NCI-H1105 (cell line): ENCODE measurements at regions not wholly inside any gene's neighbourhood (a gene's known extent, or its start where the extent isn't known, plus 50 kb on each side); places are given as distances from the start of the nearest gene placed in this dataset.

Experiments used
- DNase-seq: peaks from one replicate; lab custom pipeline; 2025; lab: John Stamatoyannopoulos, UW

GRCh38 chr16:77553130-77553529 is 118.3 kb upstream of the ADAMTS18 start:
- no peak for DNase-seq

- no peak for DNase-seq
Measured at GRCh38 chr16:77555126-77555525, 120.3 kb upstream of the ADAMTS18 start.

GRCh38 chr16:77555791-77556190 is 121.0 kb upstream of the ADAMTS18 start:
- DNase-seq = no peak

- DNase-seq = no peak
Measured at GRCh38 chr16:77556201-77556873, 121.5 kb upstream of the ADAMTS18 start.

GRCh38 chr16:77557385-77557784 is 122.6 kb upstream of the ADAMTS18 start:
- DNase-seq = no peak

- DNase-seq = no peak
Measured at GRCh38 chr16:77558786-77559185, 124.0 kb upstream of the ADAMTS18 start.

- no peak for DNase-seq
Measured at GRCh38 chr16:77562497-77562896, 127.7 kb upstream of the ADAMTS18 start.

GRCh38 chr16:77564791-77565390 is 130.1 kb upstream of the ADAMTS18 start:
- no peak for DNase-seq

GRCh38 chr16:77569406-77569805 is 134.6 kb upstream of the ADAMTS18 start:
- DNase-seq = no peak

- DNase-seq = no peak
Measured at GRCh38 chr16:77570574-77570973, 135.7 kb upstream of the ADAMTS18 start.

- DNase-seq = no peak
Measured at GRCh38 chr16:77571115-77571862, 136.5 kb upstream of the ADAMTS18 start.

- DNase-seq = no peak
Measured at GRCh38 chr16:77574867-77575624, 140.2 kb upstream of the ADAMTS18 start.

GRCh38 chr16:77579351-77579891 is 142.9 kb upstream of the NUDT7 start:
- DNase-seq = no peak

- no peak for DNase-seq
Measured at GRCh38 chr16:77581706-77582105, 140.6 kb upstream of the NUDT7 start.

GRCh38 chr16:77584205-77584859 is 138.0 kb upstream of the NUDT7 start:
- no peak for DNase-seq

GRCh38 chr16:77585379-77586251 is 136.7 kb upstream of the NUDT7 start:
- no peak for DNase-seq

- no peak for DNase-seq
Measured at GRCh38 chr16:77588389-77588788, 133.9 kb upstream of the NUDT7 start.

GRCh38 chr16:77589071-77589765 is 133.1 kb upstream of the NUDT7 start:
- DNase-seq = no peak

- DNase-seq = no peak
Measured at GRCh38 chr16:77590707-77591106, 131.6 kb upstream of the NUDT7 start.

- DNase-seq = no peak
Measured at GRCh38 chr16:77591347-77591746, 131.0 kb upstream of the NUDT7 start.
